ENCODE measurements at regions not wholly inside any gene's neighbourhood (a gene's known extent, or its start where the extent isn't known, plus 50 kb on each side); places are given as distances from the start of the nearest gene placed in this dataset.

GRCh38 chr5:22970491-22970890 lies 117.3 kb upstream of the CDH12 start:
- DNase-seq (no peak), ATAC-seq (no peak)
- H3K4me3 ChIP-seq, result no peak overlapping the region
- H3K27me3 ChIP-seq, result no peaks in the 10 kb centered on the region
- no peaks in the 10 kb centered on the region for H3K4me1 ChIP-seq
- no peaks in the 10 kb centered on the region for H3K9me3 ChIP-seq
- H3K36me3 ChIP-seq, result no peaks in the 10 kb centered on the region
- no peak for TF ChIP-seq CTCF (IDR thresholded peaks at IDR 0.05)
- intact Hi-C loops (cut with DNase I), result no loop called here
- no peak overlapping the region for H3K27ac ChIP-seq

GRCh38 chr5:22968386-22968785 lies 115.2 kb upstream of the CDH12 start:
- Histone ChIP-seq H3K36me3 (no peaks in the 10 kb centered on the region), H3K9me3 (no peaks in the 10 kb centered on the region), H3K27ac (no peak overlapping the region), H3K27me3 (no peaks in the 10 kb centered on the region), H3K4me1 (no peaks in the 10 kb centered on the region), H3K4me3 (no peak overlapping the region)
- intact Hi-C loops (cut with DNase I), result no loop called here
- TF ChIP-seq CTCF (IDR thresholded peaks at IDR 0.05), result no peak
- no peak for DNase-seq
- no peak for ATAC-seq

GRCh38 chr5:22965960-22966359 lies 112.8 kb upstream of the CDH12 start:
- no peaks in the 10 kb centered on the region for H3K9me3 ChIP-seq
- TF ChIP-seq CTCF (IDR thresholded peaks at IDR 0.05), result no peak

GRCh38 chr5:22964632-22965031 lies 111.5 kb upstream of the CDH12 start:
- H3K36me3 ChIP-seq, result no peaks in the 10 kb centered on the region
- no peak for TF ChIP-seq CTCF (IDR thresholded peaks at IDR 0.05)
- no peak overlapping the region for H3K4me3 ChIP-seq
- DNase-seq (no peak), ATAC-seq (no peak)
- H3K27ac ChIP-seq, result no peak overlapping the region
- H3K4me1 ChIP-seq, result no peaks in the 10 kb centered on the region
- H3K9me3 ChIP-seq, result no peaks in the 10 kb centered on the region
- H3K27me3 ChIP-seq, result no peaks in the 10 kb centered on the region
- intact Hi-C loops (cut with DNase I), result no loop called here

More at GRCh38 chr5:22965960-22966359, 112.8 kb upstream of the CDH12 start:
- Histone ChIP-seq H3K4me3 (no peak overlapping the region), H3K27me3 (no peaks in the 10 kb centered on the region), H3K36me3 (no peaks in the 10 kb centered on the region), H3K4me1 (no peaks in the 10 kb centered on the region), H3K27ac (no peak overlapping the region)
- no peak for DNase-seq
- no peak for ATAC-seq
- intact Hi-C loops (cut with DNase I), result no loop called here

GRCh38 chr5:22958462-22959262 lies 105.5 kb upstream of the CDH12 start:
- DNase-seq (no peak), ATAC-seq (no peak)
- TF ChIP-seq CTCF (IDR thresholded peaks at IDR 0.05), result no peak

More at GRCh38 chr5:22958462-22959262, 105.5 kb upstream of the CDH12 start:
- H3K27me3 ChIP-seq, result no peaks in the 10 kb centered on the region
- no peaks in the 10 kb centered on the region for H3K4me1 ChIP-seq
- intact Hi-C loops (cut with DNase I), result no loop called here
- no peaks in the 10 kb centered on the region for H3K36me3 ChIP-seq
- no peaks in the 10 kb centered on the region for H3K9me3 ChIP-seq
- H3K4me3 ChIP-seq, result no peak overlapping the region
- H3K27ac ChIP-seq, result no peak overlapping the region
